Activated naive CD8-positive, alpha-beta T cell treated with anti-CD3 and anti-CD28 coated beads, Interleukin-2, amount 10 ng/mL, durations not matched to agents 7 days and 5 days (primary cell): ENCODE measurements at regions not wholly inside any gene's neighbourhood (a gene's known extent, or its start where the extent isn't known, plus 50 kb on each side); places are given as distances from the start of the nearest gene placed in this dataset.

Experiments used
- ATAC-seq: fragments of 150-1000 bp; cut with Tn5 transposase; one replicate; pipeline ENCODE4 v1.10.0; 2021; ENCODE audit warnings: low read depth, moderate library complexity
- POLR2A ChIA-PET: fragments of 350-600 bp; sonication (Branson Sonifier 250); formaldehyde crosslinking; loops from one replicate; lab custom pipeline; 2021; ENCODE audit warnings: antibody characterized with exemption; lab: Charles Lee
- DNase-seq: peaks from one replicate; pipeline ENCODE4 v3.0.0; 2021
- H3K27ac Mint-ChIP-seq: one replicate; pipeline ENCODE4 v1.8.0; 2022; ENCODE audit warnings: mild to moderate bottlenecking, mixed read lengths
- H3K27me3 Mint-ChIP-seq: one replicate; pipeline ENCODE4 v1.8.0; 2022; ENCODE audit warnings: mild to moderate bottlenecking, moderate library complexity, mixed read lengths
- H3K36me3 Mint-ChIP-seq: one replicate; pipeline ENCODE4 v1.8.0; 2021; ENCODE audit warnings: mild to moderate bottlenecking, mixed read lengths
- H3K4me1 Mint-ChIP-seq: one replicate; pipeline ENCODE4 v1.8.0; 2021; ENCODE audit warnings: mixed read lengths
- H3K4me3 Mint-ChIP-seq: one replicate; pipeline ENCODE4 v1.8.0; 2022; ENCODE audit warnings: mild to moderate bottlenecking, moderate library complexity, mixed read lengths
- H3K9me3 Mint-ChIP-seq: one replicate; pipeline ENCODE4 v1.8.0; 2021; ENCODE audit warnings: mixed read lengths

- Mint-ChIP-seq H3K27ac (no peak overlapping the region), H3K4me3 (no peak overlapping the region), H3K27me3 (peaks cover 20% of the 10 kb centered on the region), H3K36me3 (no peaks in the 10 kb centered on the region), H3K4me1 (no peaks in the 10 kb centered on the region), H3K9me3 (no peaks in the 10 kb centered on the region)
- no peak for ATAC-seq
- no peak for DNase-seq
- POLR2A ChIA-PET = no interaction called here
Observed at GRCh38 chr15:38944536-38944935, 379.9 kb upstream of the RASGRP1 start.

- no peak overlapping the region for H3K4me3 Mint-ChIP-seq
- POLR2A ChIA-PET = no interaction called here
Observed at GRCh38 chr15:38945551-38946298, 381.1 kb upstream of the RASGRP1 start.

GRCh38 chr15:38954090-38954489, 389.5 kb upstream of the RASGRP1 start:
- Mint-ChIP-seq H3K4me3 (no peak overlapping the region), H3K27ac (no peak overlapping the region), H3K4me1 (no peaks in the 10 kb centered on the region), H3K9me3 (no peaks in the 10 kb centered on the region), H3K36me3 (no peaks in the 10 kb centered on the region), H3K27me3 (peaks cover 6% of the 10 kb centered on the region)
- POLR2A ChIA-PET = no interaction called here
- DNase-seq = no peak
- no peak for ATAC-seq

More at GRCh38 chr15:38945551-38946298, 381.1 kb upstream of the RASGRP1 start:
- Mint-ChIP-seq H3K36me3 (no peaks in the 10 kb centered on the region), H3K4me1 (no peaks in the 10 kb centered on the region), H3K27ac (no peak overlapping the region), H3K27me3 (peaks cover 20% of the 10 kb centered on the region), H3K9me3 (no peaks in the 10 kb centered on the region)
- no peak for DNase-seq
- ATAC-seq = no peak

- Mint-ChIP-seq H3K27ac (no peak overlapping the region), H3K27me3 (peaks cover 20% of the 10 kb centered on the region), H3K4me3 (no peak overlapping the region), H3K4me1 (no peaks in the 10 kb centered on the region), H3K36me3 (no peaks in the 10 kb centered on the region), H3K9me3 (no peaks in the 10 kb centered on the region)
- ATAC-seq (no peak), DNase-seq (no peak)
- POLR2A ChIA-PET = no interaction called here
Observed at GRCh38 chr15:38961456-38961855, 396.8 kb upstream of the RASGRP1 start.

GRCh38 chr15:38961931-38962330, 397.3 kb upstream of the RASGRP1 start:
- Mint-ChIP-seq H3K27me3 (peaks cover 18% of the 10 kb centered on the region), H3K36me3 (no peaks in the 10 kb centered on the region), H3K4me3 (no peak overlapping the region), H3K4me1 (no peaks in the 10 kb centered on the region), H3K9me3 (no peaks in the 10 kb centered on the region), H3K27ac (no peak overlapping the region)
- POLR2A ChIA-PET = no interaction called here
- no peak for ATAC-seq
- DNase-seq = no peak

GRCh38 chr15:38972831-38973230, 408.2 kb upstream of the RASGRP1 start:
- ATAC-seq = no peak
- Mint-ChIP-seq H3K9me3 (no peaks in the 10 kb centered on the region), H3K4me1 (no peaks in the 10 kb centered on the region), H3K27ac (no peak overlapping the region), H3K27me3 (peaks cover 5% of the 10 kb centered on the region), H3K36me3 (no peaks in the 10 kb centered on the region), H3K4me3 (no peak overlapping the region)
- POLR2A ChIA-PET = no interaction called here
- no peak for DNase-seq

GRCh38 chr15:38975282-38975990, 410.8 kb upstream of the RASGRP1 start:
- POLR2A ChIA-PET = no interaction called here
- no peak overlapping the region for H3K4me3 Mint-ChIP-seq
- ATAC-seq (no peak), DNase-seq (no peak)
- H3K27ac Mint-ChIP-seq = no peak overlapping the region
- no peaks in the 10 kb centered on the region for H3K9me3 Mint-ChIP-seq
- H3K27me3 Mint-ChIP-seq = peaks cover 4% of the 10 kb centered on the region
- H3K4me1 Mint-ChIP-seq = no peaks in the 10 kb centered on the region
- H3K36me3 Mint-ChIP-seq = no peaks in the 10 kb centered on the region

GRCh38 chr15:38991126-38991525, 426.5 kb upstream of the RASGRP1 start:
- H3K27ac Mint-ChIP-seq = no peak overlapping the region

GRCh38 chr15:38991701-38992100, 427.1 kb upstream of the RASGRP1 start:
- Mint-ChIP-seq H3K4me1 (no peaks in the 10 kb centered on the region), H3K4me3 (no peak overlapping the region), H3K9me3 (no peaks in the 10 kb centered on the region), H3K36me3 (no peaks in the 10 kb centered on the region), H3K27me3 (peaks cover 15% of the 10 kb centered on the region), H3K27ac (no peak overlapping the region)
- no peak for ATAC-seq
- POLR2A ChIA-PET = no interaction called here
- DNase-seq = no peak

More at GRCh38 chr15:38991126-38991525, 426.5 kb upstream of the RASGRP1 start:
- POLR2A ChIA-PET = no interaction called here
- Mint-ChIP-seq H3K27me3 (peaks cover 12% of the 10 kb centered on the region), H3K4me3 (no peak overlapping the region), H3K36me3 (no peaks in the 10 kb centered on the region), H3K9me3 (no peaks in the 10 kb centered on the region), H3K4me1 (no peaks in the 10 kb centered on the region)
- no peak for DNase-seq
- no peak for ATAC-seq

GRCh38 chr15:38992506-38992905, 427.9 kb upstream of the RASGRP1 start:
- Mint-ChIP-seq H3K9me3 (no peaks in the 10 kb centered on the region), H3K27ac (no peak overlapping the region), H3K36me3 (no peaks in the 10 kb centered on the region), H3K27me3 (peaks cover 21% of the 10 kb centered on the region), H3K4me1 (no peaks in the 10 kb centered on the region), H3K4me3 (no peak overlapping the region)
- POLR2A ChIA-PET = no interaction called here
- no peak for DNase-seq
- no peak for ATAC-seq

- POLR2A ChIA-PET = no interaction called here
Observed at GRCh38 chr15:38992930-38993329, 428.3 kb upstream of the RASGRP1 start.

GRCh38 chr15:38994310-38994709, 429.7 kb upstream of the RASGRP1 start:
- POLR2A ChIA-PET = no interaction called here
- H3K27me3 Mint-ChIP-seq = peaks cover 22% of the 10 kb centered on the region
- no peak overlapping the region for H3K27ac Mint-ChIP-seq
- H3K36me3 Mint-ChIP-seq = no peaks in the 10 kb centered on the region
- DNase-seq (no peak), ATAC-seq (no peak)
- no peaks in the 10 kb centered on the region for H3K4me1 Mint-ChIP-seq
- H3K9me3 Mint-ChIP-seq = no peaks in the 10 kb centered on the region
- no peak overlapping the region for H3K4me3 Mint-ChIP-seq

More at GRCh38 chr15:38992930-38993329, 428.3 kb upstream of the RASGRP1 start:
- Mint-ChIP-seq H3K27me3 (peaks cover 22% of the 10 kb centered on the region), H3K4me3 (no peak overlapping the region), H3K36me3 (no peaks in the 10 kb centered on the region), H3K27ac (no peak overlapping the region), H3K9me3 (no peaks in the 10 kb centered on the region), H3K4me1 (no peaks in the 10 kb centered on the region)
- ATAC-seq = no peak
- no peak for DNase-seq

GRCh38 chr15:38996111-38996631, 431.6 kb upstream of the RASGRP1 start:
- Mint-ChIP-seq H3K36me3 (no peaks in the 10 kb centered on the region), H3K27ac (no peak overlapping the region), H3K9me3 (no peaks in the 10 kb centered on the region), H3K4me1 (peaks cover 8% of the 10 kb centered on the region), H3K27me3 (peaks cover 31% of the 10 kb centered on the region), H3K4me3 (no peak overlapping the region)
- no peak for ATAC-seq
- POLR2A ChIA-PET = no interaction called here
- no peak for DNase-seq

- no peak overlapping the region for H3K4me3 Mint-ChIP-seq
- POLR2A ChIA-PET = no interaction called here
- H3K4me1 Mint-ChIP-seq = peaks cover 8% of the 10 kb centered on the region
- DNase-seq (no peak), ATAC-seq (no peak)
- no peaks in the 10 kb centered on the region for H3K36me3 Mint-ChIP-seq
- peaks cover 36% of the 10 kb centered on the region for H3K27me3 Mint-ChIP-seq
- no peaks in the 10 kb centered on the region for H3K9me3 Mint-ChIP-seq
- no peak overlapping the region for H3K27ac Mint-ChIP-seq
Observed at GRCh38 chr15:38997841-38998240, 433.2 kb upstream of the RASGRP1 start.
